Naive thymus-derived CD4-positive, alpha-beta T cell (primary cell): ENCODE measurements at regions not wholly inside any gene's neighbourhood (a gene's known extent, or its start where the extent isn't known, plus 50 kb on each side); places are given as distances from the start of the nearest gene placed in this dataset.

ENCODE experiments used
- ATAC-seq: fragments of 150-1000 bp; cut with Tn5 transposase; 2 replicates; pipeline ENCODE4 v1.10.0; 2021; ENCODE audit warnings: mild to moderate bottlenecking, moderate library complexity
- CTCF ChIA-PET: fragments of 350-600 bp; sonication (Branson Sonifier 250); formaldehyde crosslinking; loops from one replicate; lab custom pipeline; 2021; ENCODE audit warnings: antibody characterized with exemption; lab: Charles Lee
- POLR2A ChIA-PET: fragments of 350-600 bp; sonication (Branson Sonifier 250); formaldehyde crosslinking; loops from one replicate; lab custom pipeline; 2021; ENCODE audit warnings: antibody characterized with exemption, inconsistent platforms; lab: Charles Lee
- DNase-seq, 9 donors: peaks; one replicate each; pipeline versions ENCODE4 v3.0.0 to v3.0.0-alpha.2; 2020 to 2022; ENCODE audit warnings: mixed read lengths in 1 of 9
- H3K27ac ChIP-seq: one replicate; pipeline ENCODE4 v1.7.0; 2013; ENCODE audit warnings: mild to moderate bottlenecking, low read depth, low read length, moderate library complexity
- H3K27me3 ChIP-seq, 2 donors: one replicate each; pipeline ENCODE4 v1.7.0; 2013; ENCODE audit warnings: low read length in 2 of 2, mild to moderate bottlenecking in 2 of 2, moderate library complexity in 2 of 2; ENCODE audit not compliant: control insufficient read depth in 2 of 2, insufficient read depth in 2 of 2
- H3K36me3 ChIP-seq, 3 experiments: 1 replicate in 2 of 3; 2 replicates in 1 of 3; pipeline ENCODE4 v1.7.0; 2013; ENCODE audit warnings: low read length in 3 of 3, mild to moderate bottlenecking in 3 of 3, moderate library complexity in 1 of 3; ENCODE audit not compliant: insufficient read depth in 3 of 3, control insufficient read depth in 2 of 3
- H3K4me1 ChIP-seq, 2 donors: one replicate each; pipeline ENCODE4 v1.7.0; 2013; ENCODE audit warnings: low read length in 2 of 2, mild to moderate bottlenecking in 2 of 2, moderate library complexity in 1 of 2; ENCODE audit not compliant: control insufficient read depth in 2 of 2, insufficient read depth in 2 of 2
- H3K4me3 ChIP-seq: 2 replicates; pipeline ENCODE4 v1.7.0; 2013; ENCODE audit warnings: mild to moderate bottlenecking, low read length
- H3K9me3 ChIP-seq, 3 experiments: 1 replicate in 2 of 3; 2 replicates in 1 of 3; pipeline ENCODE4 v1.7.0; 2013; ENCODE audit warnings: low read length in 3 of 3; ENCODE audit not compliant: control insufficient read depth in 2 of 3
- H3K27ac Mint-ChIP-seq, 9 donors: one replicate each; pipeline ENCODE4 v1.8.0; 2020 to 2022; ENCODE audit warnings: mixed read lengths in 9 of 9, mild to moderate bottlenecking in 8 of 9, moderate library complexity in 5 of 9, inconsistent platforms in 2 of 9
- H3K27me3 Mint-ChIP-seq, 5 donors: one replicate each; pipeline ENCODE4 v1.8.0; 2021 to 2022; ENCODE audit warnings: mixed read lengths in 5 of 5, mild to moderate bottlenecking in 1 of 5
- H3K36me3 Mint-ChIP-seq, 5 donors: one replicate each; pipeline ENCODE4 v1.8.0; 2020 to 2022; ENCODE audit warnings: mixed read lengths in 5 of 5, mild to moderate bottlenecking in 3 of 5, inconsistent platforms in 1 of 5
- H3K4me1 Mint-ChIP-seq, 7 donors: one replicate each; pipeline ENCODE4 v1.8.0; 2020 to 2022; ENCODE audit warnings: mixed read lengths in 7 of 7, mild to moderate bottlenecking in 3 of 7, inconsistent platforms in 1 of 7
- H3K4me3 Mint-ChIP-seq, 10 donors: one replicate each; pipeline ENCODE4 v1.8.0; 2020 to 2022; ENCODE audit warnings: mild to moderate bottlenecking in 10 of 10, mixed read lengths in 10 of 10, moderate library complexity in 6 of 10, inconsistent platforms in 2 of 10
- H3K9me3 Mint-ChIP-seq, 11 donors: one replicate each; pipeline ENCODE4 v1.8.0; 2020 to 2022; ENCODE audit warnings: mixed read lengths in 11 of 11, mild to moderate bottlenecking in 4 of 11, inconsistent platforms in 1 of 11, moderate library complexity in 1 of 11
- intact Hi-C, 2 donors: fragments of 100-400 bp; cut with micrococcal nuclease; formaldehyde crosslinking; loops; one replicate each; pipeline ENCODE4 v1.15.1; 2023

DNA sequence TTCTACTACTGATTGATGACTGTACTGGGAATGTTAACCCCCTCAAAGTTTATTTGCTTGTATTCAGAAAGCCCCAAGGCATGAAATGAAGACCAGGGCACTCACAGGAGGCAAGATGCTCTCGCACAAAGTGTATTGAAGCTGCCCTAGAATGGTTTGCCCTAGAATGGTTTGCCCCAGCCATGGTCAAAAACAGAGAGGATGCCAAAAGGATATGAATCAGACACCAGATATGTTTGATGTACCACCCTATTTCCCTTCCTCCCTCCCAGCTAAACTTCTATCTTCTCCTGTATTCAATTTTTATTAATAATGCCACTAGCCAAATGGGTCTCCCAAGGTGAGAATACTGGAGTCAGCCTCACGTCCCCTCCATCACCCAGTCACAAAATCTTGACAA, 101.3 kb downstream of the TMCO5A start:
- Histone ChIP-seq H3K4me3 (no peak overlapping the region), H3K4me1 (no peaks in the 10 kb centered on the region), H3K9me3 (no peaks in the 10 kb centered on the region), H3K27ac (no peak overlapping the region), H3K36me3 (no peaks in the 10 kb centered on the region), H3K27me3 (no peaks in the 10 kb centered on the region)
- Mint-ChIP-seq H3K4me3 (no peak overlapping the region), H3K36me3 (no peaks in the 10 kb centered on the region), H3K9me3 (peaks cover 0 to 8% (median 3%) of the 10 kb centered on the region in 11 donors), H3K27ac (no peak overlapping the region), H3K4me1 (no peaks in the 10 kb centered on the region), H3K27me3 (peaks cover 7 to 32% (median 18%) of the 10 kb centered on the region in 5 donors)
- intact Hi-C loops, result no loop called here
- ATAC-seq (no peak), DNase-seq (no peak)
- CTCF ChIA-PET, result no interaction called here
- POLR2A ChIA-PET, result no interaction called here

DNA sequence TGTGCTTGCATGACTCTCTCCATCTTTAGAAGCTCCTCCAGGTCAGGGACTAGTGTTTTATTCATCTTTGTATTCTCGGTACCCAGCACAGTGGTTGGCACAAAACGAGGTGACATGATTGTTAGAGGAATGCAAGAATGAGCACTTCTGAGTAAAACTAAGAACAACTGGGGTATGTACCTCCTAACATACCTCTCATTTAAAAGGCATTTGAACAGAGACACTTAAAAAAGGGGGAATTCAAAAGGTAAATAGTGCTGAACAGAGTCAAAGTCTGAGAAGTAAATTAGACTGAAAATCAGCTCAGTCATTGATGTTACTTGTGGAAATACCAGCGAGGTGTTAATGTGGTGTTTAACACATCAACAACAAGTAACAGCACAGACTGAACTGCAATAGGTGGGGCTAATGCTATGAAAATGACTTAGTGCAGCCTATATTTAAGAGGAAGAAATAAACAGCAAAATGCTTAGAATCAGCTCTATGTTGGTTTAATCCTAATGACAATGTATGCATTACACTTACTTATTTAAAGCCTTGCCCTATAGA, 102.4 kb downstream of the TMCO5A start:
- ATAC-seq (no peak), DNase-seq (no peak)
- Histone ChIP-seq H3K36me3 (no peaks in the 10 kb centered on the region), H3K9me3 (no peaks in the 10 kb centered on the region), H3K27ac (no peak overlapping the region), H3K4me3 (no peak overlapping the region), H3K4me1 (no peaks in the 10 kb centered on the region), H3K27me3 (no peaks in the 10 kb centered on the region)
- ChIA-PET POLR2A (no interaction called here), CTCF (no interaction called here)
- H3K4me3 Mint-ChIP-seq, result no peak overlapping the region
- H3K4me1 Mint-ChIP-seq, result no peaks in the 10 kb centered on the region
- H3K27ac Mint-ChIP-seq, result no peak overlapping the region
- peaks cover 3 to 32% (median 18%) of the 10 kb centered on the region in 5 donors for H3K27me3 Mint-ChIP-seq
- H3K36me3 Mint-ChIP-seq, result no peaks in the 10 kb centered on the region
- intact Hi-C loops, result no loop called here
- peaks cover 0 to 8% (median 0%) of the 10 kb centered on the region in 11 donors for H3K9me3 Mint-ChIP-seq

DNA sequence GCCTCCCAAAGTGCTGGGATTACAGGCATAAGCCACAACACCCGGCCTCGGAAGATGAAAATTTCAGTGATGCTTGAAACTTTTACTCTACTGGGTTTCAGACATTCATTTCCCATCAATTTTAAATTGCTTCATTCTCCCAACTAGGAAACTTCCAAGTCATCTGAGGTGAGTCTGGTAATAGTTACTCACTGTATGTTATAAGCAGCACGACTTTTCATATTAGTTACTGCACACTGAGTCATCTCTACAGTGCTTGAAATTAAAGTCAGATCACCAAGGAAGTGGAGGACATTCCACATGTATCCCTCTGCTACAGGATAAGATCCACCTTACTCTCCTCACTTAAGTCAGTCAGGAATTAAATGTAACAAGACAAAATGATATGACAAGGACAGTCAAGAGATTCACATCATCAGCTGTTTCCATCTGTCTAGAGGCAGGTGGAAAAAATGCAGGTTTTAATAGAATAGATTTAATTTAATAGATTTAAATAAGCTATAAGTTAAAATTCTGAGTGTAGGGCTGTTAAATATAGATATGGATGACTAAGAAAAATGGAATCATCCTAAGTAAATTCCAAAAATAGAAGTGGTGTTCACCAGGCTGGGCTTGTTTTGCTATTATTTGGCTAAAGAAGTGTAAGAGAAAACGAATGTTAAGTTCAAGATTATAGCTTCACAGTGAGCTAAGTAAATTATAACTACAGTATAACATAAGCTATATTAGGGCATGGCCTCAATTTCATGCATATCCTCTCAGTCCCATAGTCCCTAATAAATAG, 104.4 kb downstream of the TMCO5A start:
- H3K4me3 Mint-ChIP-seq, result no peak overlapping the region
- POLR2A ChIA-PET, result no interaction called here
- DNase-seq, result no peak
- no peak for ATAC-seq
- no peak overlapping the region for H3K4me3 ChIP-seq
- H3K27me3 ChIP-seq, result no peaks in the 10 kb centered on the region
- CTCF ChIA-PET, result no interaction called here
- no peak overlapping the region for H3K27ac Mint-ChIP-seq
- H3K36me3 Mint-ChIP-seq, result no peaks in the 10 kb centered on the region
- H3K9me3 ChIP-seq, result no peaks in the 10 kb centered on the region
- peaks cover 0 to 5% (median 0%) of the 10 kb centered on the region in 7 donors for H3K4me1 Mint-ChIP-seq
- intact Hi-C loops, result no loop called here
- peaks cover 0 to 8% (median 0%) of the 10 kb centered on the region in 11 donors for H3K9me3 Mint-ChIP-seq
- no peak overlapping the region for H3K27ac ChIP-seq
- no peaks in the 10 kb centered on the region for H3K4me1 ChIP-seq
- H3K27me3 Mint-ChIP-seq, result peaks cover 6 to 34% (median 20%) of the 10 kb centered on the region in 5 donors
- H3K36me3 ChIP-seq, result no peaks in the 10 kb centered on the region

DNA sequence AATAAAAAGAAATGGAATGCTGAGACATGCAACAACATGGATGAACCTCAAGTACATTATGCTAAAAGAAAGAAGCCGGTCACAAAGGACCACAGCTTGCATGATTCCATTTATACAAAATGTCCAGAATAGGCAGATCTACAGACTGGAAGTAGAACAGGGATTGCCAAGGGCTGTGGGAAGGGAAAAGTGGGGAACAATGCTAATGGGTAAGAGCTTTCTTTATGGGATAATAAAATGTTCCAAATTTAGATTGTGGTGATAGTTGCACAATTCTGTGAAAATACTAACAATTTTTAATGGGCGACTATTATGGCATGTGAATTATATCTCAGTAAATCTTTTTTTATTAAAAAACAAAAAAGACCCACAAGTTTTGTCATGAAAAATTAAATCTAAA, 106.2 kb downstream of the TMCO5A start:
- Histone ChIP-seq H3K36me3 (no peaks in the 10 kb centered on the region), H3K4me1 (no peaks in the 10 kb centered on the region), H3K27ac (no peak overlapping the region), H3K4me3 (no peak overlapping the region), H3K27me3 (no peaks in the 10 kb centered on the region), H3K9me3 (no peaks in the 10 kb centered on the region)
- POLR2A ChIA-PET, result no interaction called here
- ATAC-seq, result no peak
- no peak for DNase-seq
- Mint-ChIP-seq H3K4me3 (no peak overlapping the region), H3K27me3 (peaks cover 13 to 25% (median 20%) of the 10 kb centered on the region in 5 donors), H3K9me3 (peaks cover 0 to 8% (median 3%) of the 10 kb centered on the region in 11 donors), H3K27ac (no peak overlapping the region), H3K4me1 (peaks cover 0 to 5% (median 0%) of the 10 kb centered on the region in 7 donors), H3K36me3 (no peaks in the 10 kb centered on the region)
- CTCF ChIA-PET, result no interaction called here
- intact Hi-C loops, result no loop called here

DNA sequence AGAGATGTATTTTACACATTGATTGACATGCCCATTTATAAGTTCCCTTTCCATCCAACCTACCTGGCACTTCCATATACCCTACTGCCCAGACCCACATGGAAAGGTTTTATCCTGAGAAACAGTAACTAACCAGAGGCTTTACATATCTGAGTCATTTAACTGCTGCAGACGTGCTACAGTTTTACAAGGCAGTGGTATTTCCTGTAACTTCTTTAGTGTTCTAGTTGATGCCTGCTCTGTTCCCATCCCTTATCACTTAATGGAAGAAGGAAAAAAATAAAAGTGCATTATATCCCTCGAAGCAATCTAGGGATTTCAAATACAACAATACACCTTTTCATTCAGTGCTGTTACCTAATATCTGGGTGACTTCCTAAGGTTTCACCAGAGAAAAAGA, 107.1 kb downstream of the TMCO5A start:
- Mint-ChIP-seq H3K36me3 (no peaks in the 10 kb centered on the region), H3K4me1 (peaks cover 0 to 5% (median 0%) of the 10 kb centered on the region in 7 donors), H3K27me3 (peaks cover 12 to 20% (median 16%) of the 10 kb centered on the region in 5 donors), H3K9me3 (peaks cover 0 to 8% (median 0%) of the 10 kb centered on the region in 11 donors), H3K4me3 (no peak overlapping the region), H3K27ac (no peak overlapping the region)
- Histone ChIP-seq H3K4me3 (no peak overlapping the region), H3K27me3 (no peaks in the 10 kb centered on the region), H3K4me1 (no peaks in the 10 kb centered on the region), H3K9me3 (no peaks in the 10 kb centered on the region), H3K36me3 (no peaks in the 10 kb centered on the region), H3K27ac (no peak overlapping the region)
- POLR2A ChIA-PET, result no interaction called here
- no peak for DNase-seq
- ATAC-seq, result no peak
- intact Hi-C loops, result no loop called here
- CTCF ChIA-PET, result no interaction called here

DNA sequence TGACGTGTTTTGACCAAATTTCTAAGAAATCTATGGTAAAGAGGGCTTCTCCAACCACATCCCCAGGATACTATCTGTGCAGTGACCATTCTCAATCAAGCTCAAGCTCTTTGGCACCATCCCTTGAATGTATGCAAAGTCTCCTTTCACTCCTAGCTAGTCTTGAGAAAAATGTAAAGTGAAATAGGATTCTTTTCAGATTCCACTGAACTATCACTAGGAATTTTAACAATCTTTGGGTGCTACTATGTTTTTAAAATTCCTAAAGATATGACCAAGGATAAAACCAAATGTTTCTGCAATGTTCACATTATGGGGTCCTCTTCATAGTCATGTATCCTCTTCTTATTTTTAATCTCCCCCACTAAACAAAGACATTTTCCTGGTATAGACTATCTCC, 107.8 kb downstream of the TMCO5A start:
- no peak overlapping the region for H3K27ac ChIP-seq
- CTCF ChIA-PET, result no interaction called here
- H3K27me3 ChIP-seq, result no peaks in the 10 kb centered on the region
- no peak overlapping the region for H3K4me3 Mint-ChIP-seq
- intact Hi-C loops, result no loop called here
- H3K27me3 Mint-ChIP-seq, result peaks cover 9 to 18% (median 13%) of the 10 kb centered on the region in 5 donors
- no peaks in the 10 kb centered on the region for H3K36me3 Mint-ChIP-seq
- no peaks in the 10 kb centered on the region for H3K9me3 ChIP-seq
- POLR2A ChIA-PET, result no interaction called here
- H3K27ac Mint-ChIP-seq, result no peak overlapping the region
- peaks cover 0 to 6% (median 0%) of the 10 kb centered on the region in 11 donors for H3K9me3 Mint-ChIP-seq
- no peaks in the 10 kb centered on the region for H3K36me3 ChIP-seq
- ATAC-seq, result no peak
- no peak overlapping the region for H3K4me3 ChIP-seq
- peaks cover 0 to 5% (median 0%) of the 10 kb centered on the region in 7 donors for H3K4me1 Mint-ChIP-seq
- H3K4me1 ChIP-seq, result no peaks in the 10 kb centered on the region
- no peak for DNase-seq
